GM10266 (cell line): ENCODE measurements at regions not wholly inside any gene's neighbourhood (a gene's known extent, or its start where the extent isn't known, plus 50 kb on each side); places are given as distances from the start of the nearest gene placed in this dataset.

Experiments
- DNase-seq: peaks from one replicate; pipeline ENCODE4 v3.0.0; 2012; ENCODE audit errors: extremely low spot score
- TF ChIP-seq, protein P1 (sequence below): IDR thresholded peaks from 2 replicates; pipeline ENCODE4 v1.5.1; 2012; ENCODE audit warnings: mild to moderate bottlenecking, low read depth; ENCODE audit not compliant: control insufficient read depth, insufficient read depth; ENCODE audit errors: missing control alignments

DNA sequence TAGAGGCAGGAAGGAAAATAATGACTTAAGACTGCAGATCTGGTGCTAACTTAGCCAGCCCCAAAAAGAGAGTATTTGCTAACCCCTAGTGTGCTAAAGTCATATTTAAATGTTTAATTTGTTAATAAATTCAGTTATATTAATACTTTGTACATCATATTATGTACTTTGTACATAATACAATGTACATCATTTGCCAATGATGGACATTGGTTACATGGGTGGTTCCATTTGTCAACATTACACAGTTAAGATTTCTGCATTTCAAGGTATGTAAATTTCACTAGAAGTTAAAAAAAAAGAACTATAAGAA, 63.9 kb upstream of the PIM1 start:
- TF ChIP-seq, protein P1, sequence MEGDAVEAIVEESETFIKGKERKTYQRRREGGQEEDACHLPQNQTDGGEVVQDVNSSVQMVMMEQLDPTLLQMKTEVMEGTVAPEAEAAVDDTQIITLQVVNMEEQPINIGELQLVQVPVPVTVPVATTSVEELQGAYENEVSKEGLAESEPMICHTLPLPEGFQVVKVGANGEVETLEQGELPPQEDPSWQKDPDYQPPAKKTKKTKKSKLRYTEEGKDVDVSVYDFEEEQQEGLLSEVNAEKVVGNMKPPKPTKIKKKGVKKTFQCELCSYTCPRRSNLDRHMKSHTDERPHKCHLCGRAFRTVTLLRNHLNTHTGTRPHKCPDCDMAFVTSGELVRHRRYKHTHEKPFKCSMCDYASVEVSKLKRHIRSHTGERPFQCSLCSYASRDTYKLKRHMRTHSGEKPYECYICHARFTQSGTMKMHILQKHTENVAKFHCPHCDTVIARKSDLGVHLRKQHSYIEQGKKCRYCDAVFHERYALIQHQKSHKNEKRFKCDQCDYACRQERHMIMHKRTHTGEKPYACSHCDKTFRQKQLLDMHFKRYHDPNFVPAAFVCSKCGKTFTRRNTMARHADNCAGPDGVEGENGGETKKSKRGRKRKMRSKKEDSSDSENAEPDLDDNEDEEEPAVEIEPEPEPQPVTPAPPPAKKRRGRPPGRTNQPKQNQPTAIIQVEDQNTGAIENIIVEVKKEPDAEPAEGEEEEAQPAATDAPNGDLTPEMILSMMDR = no peak
- no peak for DNase-seq

DNA sequence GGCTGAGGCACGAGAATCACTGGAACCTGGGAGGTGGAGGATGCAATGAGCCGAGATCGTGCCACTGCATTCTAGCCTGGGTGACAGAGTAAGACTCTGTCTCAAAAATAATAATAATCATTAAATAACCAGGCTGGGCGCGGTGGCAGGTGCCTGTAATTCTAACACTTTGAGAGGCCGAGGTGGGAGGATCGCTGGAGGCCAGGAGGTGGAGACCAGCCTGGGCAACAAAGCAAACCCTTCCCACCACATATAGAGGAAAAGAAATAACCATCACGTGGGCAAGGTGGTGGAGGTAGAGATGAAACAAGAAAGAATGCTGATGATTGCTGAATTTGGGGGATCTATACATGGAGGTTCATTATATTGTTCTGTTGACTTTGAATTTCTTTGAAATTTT, 63.4 kb upstream of the PIM1 start:
- TF ChIP-seq, protein P1 = no peak
- DNase-seq = no peak

DNA sequence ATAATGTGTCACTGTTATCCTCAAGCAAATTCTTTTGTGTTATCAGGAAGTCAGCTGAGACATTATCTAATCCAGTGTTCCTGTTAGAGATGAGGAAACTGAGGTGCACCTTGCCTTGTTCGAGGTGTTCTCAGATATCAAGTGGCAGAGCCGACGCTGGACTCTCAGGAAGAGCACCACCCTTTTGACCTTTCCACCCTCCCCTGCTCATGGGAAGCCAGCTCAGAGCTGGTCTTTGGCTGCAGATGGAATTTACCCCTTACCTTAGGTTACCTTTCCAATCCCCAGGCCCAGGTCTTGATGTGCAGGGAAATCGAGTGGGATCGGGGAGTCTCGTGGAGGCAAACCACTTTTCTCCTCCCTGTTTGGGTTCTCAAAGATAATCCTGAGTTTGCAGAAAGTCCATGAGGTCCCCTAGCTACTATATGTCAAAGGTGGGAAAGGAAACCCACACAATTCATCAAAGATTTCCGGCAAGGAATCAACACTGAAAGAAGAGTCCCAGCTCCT, 62.9 kb upstream of the PIM1 start:
- no peak for DNase-seq
- TF ChIP-seq, protein P1 = no peak

DNA sequence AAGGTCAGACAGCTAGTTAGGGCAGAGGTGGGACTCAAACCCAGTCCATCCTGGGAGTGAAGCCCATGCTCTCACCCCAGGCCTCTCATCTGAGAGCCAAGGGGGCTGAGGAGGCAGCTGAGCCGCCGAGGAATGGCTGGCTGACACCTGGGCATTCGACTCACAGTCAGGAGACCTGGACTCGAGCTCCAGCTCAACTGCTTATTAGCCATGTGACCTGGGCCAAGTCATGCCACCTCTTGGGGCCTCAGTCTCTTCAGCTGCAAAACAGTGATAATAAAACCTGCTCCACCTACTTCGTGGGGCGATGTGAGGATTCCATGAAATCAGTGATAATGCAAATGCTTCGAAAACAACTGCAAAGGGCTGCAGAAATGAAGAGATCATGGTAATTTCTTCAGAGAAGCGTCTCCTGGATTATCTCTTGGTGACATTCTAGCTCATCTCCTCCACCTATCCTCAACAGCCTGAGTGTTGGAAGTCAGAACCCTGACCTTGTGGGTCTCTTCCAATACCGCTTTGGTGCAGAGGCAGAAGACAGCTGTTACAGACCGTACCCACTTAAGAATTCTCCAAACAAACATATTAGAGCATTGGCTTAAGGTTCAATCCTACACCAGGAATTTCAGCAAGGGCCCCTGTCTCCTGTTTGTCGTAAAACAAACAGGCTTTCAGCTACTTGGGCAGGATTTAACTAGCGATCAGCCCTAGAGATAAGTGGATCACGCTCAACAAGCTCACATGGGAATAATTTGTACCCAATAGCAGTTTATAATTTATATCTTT, 60.0 kb upstream of the PIM1 start:
- TF ChIP-seq, protein P1 = no peak
- no peak for DNase-seq

DNA sequence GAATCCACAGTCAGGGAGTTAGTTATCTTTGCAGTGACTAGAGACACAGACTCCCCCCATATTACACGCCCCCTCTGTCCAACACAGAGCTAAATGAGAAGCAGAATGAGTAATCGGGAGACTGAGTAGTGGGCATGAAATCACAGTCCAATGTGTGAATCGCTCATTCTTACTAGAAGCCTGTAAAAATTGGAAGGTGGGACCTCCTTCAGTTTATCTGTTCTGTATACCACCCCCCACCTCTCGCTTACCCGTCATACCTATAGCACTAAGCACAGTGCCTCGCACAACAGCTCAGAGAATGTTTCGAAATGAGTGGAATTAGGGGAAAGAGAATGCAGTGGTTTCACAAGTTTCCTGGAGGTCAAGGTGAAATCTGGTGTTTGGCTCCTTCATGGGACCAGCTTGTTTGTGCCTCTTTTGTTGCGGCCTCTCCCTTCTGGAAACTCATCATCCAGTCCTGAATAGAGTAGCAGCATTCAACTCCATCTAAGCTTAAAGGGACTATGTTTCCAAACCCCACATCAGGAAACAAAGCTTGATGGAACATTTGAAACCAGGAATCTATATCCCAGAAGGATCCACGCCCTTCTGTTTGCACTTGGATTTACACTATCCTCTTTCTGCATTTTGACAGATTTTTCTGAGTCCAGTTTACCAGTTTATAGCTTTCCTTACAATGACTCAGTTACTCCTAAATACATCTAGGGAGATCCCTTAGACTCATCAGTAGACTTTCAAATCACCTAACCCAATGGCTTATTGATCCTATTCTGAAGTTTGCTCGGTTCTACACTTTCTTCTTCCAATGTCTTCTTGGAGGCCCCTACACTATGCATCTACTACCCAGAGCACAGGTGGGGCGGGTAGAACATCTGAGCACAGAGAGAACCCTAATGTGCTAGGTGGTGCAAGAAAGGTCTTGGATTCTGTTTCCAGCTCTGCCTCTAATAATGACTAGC, 59.2 kb upstream of the PIM1 start:
- no peak for DNase-seq
- TF ChIP-seq, protein P1 = no peak

DNA sequence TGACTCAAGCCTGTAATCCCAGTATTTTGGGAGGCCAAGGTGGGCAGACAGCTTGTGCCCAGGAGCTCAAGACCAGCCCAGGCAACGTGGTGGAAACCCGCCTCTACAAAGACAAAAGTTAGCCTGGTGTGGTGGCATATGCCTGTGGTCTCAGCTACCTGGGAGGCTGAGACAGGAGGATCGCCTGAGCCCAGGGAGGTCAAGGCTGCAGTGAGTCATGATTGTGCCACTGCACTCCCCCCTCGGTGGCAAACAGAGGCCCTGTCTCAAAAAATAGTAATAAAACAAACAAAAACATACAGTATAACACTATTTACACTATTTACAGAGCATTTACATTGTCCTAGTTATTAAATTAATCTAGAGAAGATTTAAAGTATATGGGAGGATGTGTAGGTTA, 56.0 kb upstream of the PIM1 start:
- TF ChIP-seq, protein P1 = no peak
- no peak for DNase-seq
